GM19099 (cell line): ENCODE measurements at regions not wholly inside any gene's neighbourhood (a gene's known extent, or its start where the extent isn't known, plus 50 kb on each side); places are given as distances from the start of the nearest gene placed in this dataset.

ENCODE experiments used
- POLR2A ChIP-seq: IDR thresholded peaks from 3 replicates; pipeline ENCODE4 v1.6.1; 2011; ENCODE audit warnings: low read depth; ENCODE audit not compliant: insufficient read length; ENCODE audit errors: extremely low read depth

DNA sequence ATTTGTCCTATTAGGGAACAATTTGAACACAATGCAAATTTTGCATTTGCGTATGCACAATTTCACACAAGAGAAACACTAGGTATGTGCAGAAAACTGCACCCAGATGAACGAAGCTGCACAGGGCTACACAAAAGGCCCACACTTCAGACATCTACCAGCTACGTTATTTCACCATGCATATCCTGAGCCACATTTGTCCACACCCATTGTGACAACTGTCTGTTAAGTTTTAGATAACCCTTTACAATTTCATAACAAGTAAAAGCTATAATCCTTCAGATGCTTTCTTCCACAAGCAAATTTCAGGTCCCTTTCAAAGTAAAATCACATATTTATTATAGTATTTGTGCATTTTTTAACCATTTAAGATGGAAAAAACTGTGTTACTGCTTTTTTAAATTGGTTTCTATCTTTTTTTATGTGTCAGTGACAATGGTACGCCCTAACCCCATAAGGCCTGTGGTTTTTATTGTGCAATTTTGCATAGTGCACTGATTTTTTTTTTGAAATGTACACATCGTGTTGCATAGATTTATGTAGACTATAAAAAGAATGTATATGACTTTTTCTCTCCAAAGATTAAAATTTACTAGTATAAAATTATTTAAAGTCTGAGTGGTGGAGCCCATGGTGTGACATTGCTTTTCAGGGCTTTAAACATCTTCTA lies 87.8 kb upstream of the BTG1 start:
- no peak for TF ChIP-seq POLR2A

DNA sequence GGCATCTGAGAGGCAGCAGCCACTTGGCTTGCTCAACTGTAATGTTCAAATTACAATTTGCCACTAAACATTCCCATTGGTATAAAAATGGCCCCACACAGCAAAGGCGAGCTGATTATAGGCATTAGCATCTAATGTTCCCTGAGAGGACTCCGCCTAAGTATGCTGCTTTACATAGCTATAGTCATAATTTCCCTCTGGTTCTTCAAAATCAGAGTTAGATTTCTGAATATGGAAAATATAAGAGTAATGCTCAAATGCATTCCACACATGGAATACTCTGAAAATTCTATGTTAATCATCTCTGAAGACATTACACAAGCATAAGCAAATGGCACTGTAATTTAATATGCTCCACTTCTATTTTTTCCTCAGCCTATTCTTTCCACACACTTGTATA lies 83.7 kb upstream of the BTG1 start:
- no peak for TF ChIP-seq POLR2A

DNA sequence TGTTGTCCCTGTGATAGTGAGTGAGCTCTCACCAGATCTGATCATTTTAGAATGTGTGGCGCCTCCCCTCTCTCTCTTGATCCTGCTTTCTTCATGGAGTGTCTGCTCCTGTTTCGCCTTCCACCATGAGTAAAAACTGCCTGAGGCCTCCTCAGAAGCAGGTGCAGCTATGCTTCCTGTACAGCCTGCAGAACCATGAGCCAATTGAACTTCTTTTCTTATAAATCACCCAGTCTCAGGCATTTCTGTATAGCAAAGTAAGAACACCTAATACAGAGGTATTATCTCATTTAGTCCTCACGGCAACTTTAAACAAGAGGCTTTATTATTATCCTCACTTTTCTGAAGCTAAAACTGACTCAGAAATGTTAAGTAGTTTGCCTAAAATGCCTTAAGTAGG lies 81.3 kb upstream of the BTG1 start:
- TF ChIP-seq POLR2A = no peak

DNA sequence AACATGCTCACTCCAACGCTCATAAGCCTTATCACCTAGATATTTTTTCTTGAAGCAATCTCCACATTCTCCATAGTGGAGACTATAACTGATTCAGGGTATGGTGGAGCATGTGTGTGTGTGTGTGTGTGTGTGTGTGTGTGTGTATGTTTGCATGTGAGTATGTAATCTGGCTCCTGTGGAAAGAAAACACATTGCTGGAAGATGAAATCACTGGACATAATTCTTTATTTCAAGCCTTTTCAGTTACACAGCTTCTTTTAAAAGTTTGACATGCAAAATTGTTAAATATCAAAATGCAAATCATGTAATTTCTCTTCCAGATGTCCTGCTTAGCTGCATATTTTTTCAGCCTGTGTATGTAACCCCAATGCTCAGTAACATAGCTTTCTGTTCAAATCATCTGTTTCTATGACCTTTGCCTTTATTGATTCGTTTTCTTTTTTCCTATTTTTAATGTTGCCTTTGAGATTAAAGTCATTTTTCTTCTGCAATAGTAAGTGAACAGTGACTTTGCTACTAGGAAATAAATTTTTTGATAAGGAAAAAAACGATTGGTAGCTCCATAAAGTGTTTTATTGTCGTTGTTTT lies 80.5 kb upstream of the BTG1 start:
- TF ChIP-seq POLR2A = no peak

DNA sequence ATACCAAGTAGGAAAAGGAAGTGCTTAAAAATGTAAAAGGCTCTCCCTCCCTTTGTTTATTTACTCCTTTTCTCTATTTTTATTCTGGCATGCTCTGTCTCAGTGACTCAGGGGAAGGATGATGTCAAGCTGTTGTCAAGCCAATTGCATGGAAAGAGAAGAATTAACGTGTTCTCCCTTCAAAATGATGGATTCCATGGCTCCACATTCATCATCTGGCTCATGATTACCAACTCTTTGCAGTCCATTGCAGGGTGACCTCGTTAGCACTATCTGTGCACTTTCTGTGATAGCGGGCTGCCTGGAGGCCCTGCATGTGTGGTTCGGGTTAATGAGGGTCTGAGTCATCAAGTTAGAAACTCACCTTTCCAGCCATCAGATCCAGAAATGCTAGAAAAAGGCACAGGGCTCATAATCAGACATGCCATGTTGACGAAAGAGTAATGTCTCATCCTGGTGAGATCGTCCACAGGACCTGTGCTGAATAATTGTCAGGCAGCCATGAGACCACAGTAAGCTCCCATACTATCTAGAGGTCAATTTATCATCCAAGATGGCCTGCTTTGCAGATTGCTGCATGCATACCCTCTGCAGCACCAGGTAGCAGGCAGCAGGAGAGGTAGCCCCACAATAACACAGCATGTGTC lies 79.2 kb upstream of the BTG1 start:
- TF ChIP-seq POLR2A = no peak

DNA sequence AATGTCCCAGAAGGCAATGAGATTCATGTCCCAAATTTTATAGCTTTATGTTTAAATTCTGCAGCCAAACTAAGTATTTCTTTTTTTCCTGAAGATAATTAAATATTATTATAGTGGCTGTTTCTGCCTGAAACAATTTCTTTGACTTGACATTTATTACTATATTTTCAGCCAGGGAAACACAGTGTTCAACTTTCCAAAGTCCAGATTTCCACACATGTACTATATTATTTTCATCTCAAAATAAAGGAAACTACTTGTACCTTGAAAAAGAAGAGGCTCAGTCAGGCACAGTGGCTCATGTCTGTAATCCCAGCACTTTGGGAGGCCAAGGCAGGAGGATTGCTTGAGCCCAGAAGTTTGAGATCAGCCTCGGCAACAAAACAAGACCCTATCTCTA lies 77.8 kb upstream of the BTG1 start:
- TF ChIP-seq POLR2A = no peak

DNA sequence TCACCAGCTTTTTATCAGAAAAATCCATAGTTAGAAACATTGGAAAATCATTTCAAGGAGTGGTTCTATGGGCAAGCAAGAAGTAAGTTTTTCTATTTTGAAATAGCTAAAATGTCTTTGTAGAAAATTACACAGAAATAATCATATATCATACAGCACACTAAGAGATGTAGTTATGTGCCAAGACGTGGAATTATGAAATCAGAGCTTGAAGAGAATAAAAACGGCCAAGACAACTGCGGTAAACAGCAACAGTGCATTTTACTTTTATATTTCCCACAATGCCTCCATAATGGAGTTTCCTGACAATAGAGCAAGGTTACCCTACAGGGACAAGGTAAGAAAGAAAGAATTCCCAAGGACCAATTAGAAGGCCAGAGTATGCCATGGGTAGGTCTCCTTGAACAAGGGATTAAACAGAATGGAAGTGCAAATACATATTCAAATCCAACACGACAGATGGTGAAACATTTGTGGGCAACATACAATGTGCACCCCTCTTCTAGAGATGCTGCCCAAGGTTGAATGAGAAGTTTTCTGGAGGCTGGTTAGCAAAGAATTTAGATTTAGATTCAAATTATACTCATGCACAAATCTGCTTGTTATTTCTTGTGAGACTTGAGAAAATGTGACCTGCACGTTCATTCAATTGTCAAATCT lies 76.1 kb upstream of the BTG1 start:
- TF ChIP-seq POLR2A = no peak

DNA sequence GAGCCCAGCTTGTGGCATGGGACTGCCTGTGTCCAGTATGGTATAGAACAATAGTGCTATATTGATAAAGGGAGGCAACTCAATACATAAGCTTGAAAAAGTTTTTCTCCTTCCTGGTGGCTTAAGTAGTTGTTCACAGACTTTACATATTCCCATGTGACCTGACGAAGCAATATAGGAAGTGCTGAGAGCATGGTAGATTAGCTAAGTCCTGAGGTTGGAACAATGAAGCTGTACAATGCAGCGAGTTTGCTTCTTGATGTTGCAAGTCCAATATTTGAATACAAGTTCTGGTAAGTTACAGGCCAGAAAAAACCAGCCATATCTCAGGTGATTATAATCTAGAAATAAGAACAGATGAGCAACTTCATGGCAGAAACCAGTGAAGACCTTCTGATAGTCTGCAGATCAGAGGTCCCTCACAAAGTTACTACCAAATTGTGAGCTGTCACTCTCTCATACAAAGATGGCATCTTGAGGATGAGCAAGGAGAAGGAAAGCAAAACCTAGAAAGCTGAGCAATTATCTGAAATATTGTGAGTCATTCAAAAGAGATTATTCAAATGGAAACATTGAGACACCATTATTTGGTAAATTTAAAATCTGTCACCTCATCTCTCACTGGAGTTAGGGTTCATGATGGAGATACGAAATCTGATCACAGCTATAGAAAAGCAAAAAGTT lies 72.9 kb upstream of the BTG1 start:
- TF ChIP-seq POLR2A = no peak

DNA sequence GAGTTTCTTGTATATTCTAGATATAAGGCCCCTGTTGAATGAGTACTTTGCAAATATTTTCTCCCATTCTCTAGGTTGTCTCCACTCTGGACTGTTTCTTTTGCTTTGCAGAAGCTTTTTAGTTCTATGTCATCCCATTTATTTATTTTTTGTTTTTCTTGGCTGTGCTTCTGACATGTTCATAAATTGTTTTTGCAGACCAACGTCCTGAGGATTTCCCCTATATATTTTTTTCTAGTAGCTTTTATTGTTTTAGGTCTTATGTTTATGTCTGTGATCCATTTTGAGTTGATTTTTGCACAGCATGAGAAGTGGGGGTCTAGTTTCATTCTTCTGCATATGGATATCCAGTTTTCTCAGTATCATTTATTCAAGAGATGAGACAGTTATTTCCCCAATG lies 70.4 kb upstream of the BTG1 start:
- TF ChIP-seq POLR2A = no peak

DNA sequence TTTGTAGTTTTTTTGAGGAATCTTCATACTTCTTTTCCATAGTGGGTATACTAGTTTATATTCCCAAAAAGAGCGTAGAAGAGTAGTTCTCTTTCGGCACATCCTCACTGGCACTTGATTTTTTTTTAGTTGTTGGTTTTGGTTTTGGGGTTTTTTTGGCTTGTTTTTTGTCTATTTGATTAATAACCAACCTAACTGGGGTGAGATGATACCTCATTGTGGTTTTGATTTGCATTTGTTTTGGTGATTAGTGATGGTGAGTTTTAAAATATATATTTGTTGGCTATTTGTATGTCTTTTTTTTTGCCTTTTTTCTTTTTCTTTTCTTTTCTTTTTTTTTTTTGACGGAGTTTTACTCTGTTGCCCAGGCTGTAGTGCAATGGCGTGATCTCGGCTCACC lies 69.7 kb upstream of the BTG1 start:
- TF ChIP-seq POLR2A = no peak

DNA sequence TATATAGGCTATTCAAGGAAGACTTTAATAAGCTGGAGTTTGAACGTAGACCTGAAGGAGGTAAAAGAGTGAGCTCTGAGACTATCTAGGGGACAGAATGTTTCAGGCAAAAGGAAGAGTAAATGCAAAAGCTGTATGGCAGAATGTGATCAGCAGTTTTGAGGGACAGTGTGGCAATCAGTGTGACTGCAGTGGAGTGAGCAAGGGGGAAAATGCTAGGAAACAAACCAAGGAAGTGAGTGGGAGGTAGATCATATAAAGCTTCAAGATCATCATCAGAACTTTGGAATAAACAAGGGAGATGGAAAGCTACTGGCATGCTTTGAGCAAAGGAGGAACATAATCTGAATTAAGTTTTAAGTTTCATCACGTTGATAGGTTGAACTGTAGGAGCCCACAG lies 67.5 kb upstream of the BTG1 start:
- TF ChIP-seq POLR2A = no peak

DNA sequence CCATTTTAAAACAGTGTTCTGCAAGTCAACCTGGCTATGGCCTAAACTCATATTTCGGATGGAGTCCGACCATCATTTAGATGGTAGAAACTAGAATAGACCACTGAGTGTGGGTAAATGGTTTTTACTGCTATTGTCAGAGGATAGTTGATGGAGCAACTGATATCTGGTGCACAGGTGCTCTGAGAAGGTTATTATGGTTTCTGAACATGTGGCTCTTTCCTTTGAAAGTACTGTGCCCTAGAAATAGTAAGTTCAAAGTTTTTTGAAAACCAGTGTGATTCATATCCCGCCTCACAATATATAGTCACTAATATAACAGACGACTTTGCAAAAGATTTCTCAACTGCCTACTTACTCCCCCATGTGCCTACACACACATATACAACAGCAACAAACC lies 64.4 kb upstream of the BTG1 start:
- no peak for TF ChIP-seq POLR2A

DNA sequence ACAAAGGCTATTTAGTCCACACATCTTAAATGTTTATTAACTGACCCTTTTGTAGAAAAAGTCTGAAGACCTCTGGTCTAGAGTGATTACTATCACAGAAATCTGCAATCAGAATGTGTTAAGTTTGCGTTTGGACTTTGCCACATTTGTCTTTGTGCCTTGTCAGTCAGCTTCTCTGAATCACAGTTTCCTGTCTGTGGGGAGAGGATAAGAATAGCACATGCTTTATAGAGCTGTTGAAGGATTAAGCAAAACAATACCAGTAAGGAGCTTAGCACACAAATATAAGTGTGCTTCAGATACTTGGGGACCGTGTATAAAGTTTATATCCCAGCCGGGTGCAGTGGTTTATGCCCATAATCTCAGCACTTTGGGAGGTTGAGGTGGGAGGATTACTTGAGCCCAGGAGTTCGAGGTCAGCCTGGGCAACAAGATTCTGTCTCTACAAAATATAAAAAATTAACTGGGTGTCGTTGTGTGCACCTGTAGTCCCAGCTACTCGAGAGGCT lies 63.0 kb upstream of the BTG1 start:
- TF ChIP-seq POLR2A = no peak

DNA sequence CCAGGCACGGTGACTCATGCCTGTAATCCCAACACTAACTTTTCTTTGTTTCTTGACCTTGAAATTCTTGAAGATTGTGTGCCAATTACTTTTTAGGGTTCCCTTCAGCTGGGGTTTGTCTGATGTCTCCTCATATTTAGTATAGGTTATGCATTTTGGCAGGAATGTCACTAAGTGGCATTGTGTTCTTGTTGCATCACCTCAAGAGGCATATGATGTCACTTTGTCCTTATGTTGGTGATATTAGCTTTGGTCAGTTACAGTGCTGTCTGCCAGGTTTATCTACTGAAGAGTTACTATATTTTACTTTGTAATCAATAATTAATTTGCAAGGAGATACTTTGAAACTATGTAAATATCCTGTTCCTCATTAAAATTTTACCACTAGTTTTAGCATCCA lies 61.0 kb upstream of the BTG1 start:
- TF ChIP-seq POLR2A = no peak

DNA sequence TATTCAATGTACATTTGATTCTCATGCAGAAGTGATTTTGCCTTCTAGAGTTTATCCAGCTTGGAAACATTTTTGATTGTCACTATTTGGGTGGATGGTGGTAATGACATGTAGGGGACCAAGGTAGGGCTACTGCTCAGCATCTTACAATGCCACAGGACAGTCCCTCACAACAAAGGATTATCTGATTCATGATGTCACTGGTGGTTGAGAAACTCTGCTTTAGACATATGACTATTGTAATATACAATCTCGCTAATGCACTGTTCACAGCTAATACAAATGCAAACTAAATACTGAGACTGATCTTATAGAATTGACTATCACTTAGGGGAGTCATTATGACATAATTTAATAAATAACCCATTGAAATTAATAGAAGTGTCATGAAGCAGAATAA lies 60.4 kb upstream of the BTG1 start:
- no peak for TF ChIP-seq POLR2A

DNA sequence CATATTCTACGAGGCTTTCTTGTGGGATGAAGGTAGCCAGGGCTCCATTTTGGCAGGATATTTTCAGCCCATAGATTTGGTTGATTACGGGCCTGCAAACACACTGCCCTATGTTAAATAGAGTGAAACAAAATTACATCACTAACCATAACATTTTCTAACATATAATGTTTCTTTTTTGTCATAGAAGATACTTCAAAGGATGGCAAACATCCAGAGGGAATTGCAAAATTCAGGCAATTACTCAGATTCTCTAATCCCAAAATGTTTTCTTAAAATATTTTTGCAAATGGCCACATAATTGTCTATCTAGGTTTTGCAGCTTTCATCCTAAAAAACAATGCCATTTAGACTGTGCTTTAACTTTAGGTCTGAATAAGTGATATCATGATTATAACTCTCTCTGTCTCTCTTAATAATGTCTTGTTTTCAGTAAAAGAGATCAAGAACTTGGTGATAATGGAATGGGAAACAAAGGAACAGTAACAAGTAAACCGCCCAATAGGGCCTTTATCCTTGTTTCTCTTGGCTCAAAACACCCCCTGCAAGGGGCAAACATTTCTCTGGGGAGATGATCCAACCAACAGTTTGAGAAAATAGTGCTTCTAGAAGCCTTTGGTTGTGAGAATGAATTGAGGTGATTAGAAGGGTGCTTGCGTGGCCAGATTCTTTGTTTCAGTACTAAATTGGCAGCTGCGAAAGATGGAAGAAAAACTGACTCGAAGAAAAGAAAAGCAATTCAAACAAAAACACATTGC lies 54.4 kb upstream of the BTG1 start:
- no peak for TF ChIP-seq POLR2A
